ENCODE measurements at regions not wholly inside any gene's neighbourhood (a gene's known extent, or its start where the extent isn't known, plus 50 kb on each side); places are given as distances from the start of the nearest gene placed in this dataset.

DNA sequence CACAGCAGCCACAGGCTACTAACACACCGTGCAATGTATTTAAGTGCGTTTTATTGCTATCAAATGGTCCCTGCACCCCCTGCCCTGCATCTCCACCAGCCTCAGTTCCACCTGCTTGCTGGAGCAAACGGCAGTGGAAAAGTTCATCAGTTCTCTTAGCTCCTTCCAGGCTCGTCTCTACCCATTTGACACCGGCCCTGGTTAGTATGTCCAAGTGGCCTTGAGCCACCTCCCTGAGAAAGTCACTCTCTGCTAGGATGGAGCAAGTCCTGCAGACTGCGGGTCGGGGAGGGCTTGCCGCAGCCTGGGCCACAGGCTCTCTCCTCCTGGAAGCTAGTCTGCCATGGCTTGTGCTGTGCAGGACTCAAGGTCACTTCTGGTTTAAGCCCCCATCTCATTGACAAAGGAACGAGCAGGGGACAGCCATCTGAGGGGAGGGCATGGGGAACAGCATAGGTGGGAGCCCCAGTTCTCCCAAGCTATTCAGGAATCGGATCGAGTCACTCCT lies 74.9 kb downstream of the RHOB start:
- Histone ChIP-seq H3K36me3 (ENCODE audit: insufficient read depth in 1 of 2, low read depth in 1 of 2) (no peaks in the 10 kb centered on the region), H3K27ac (no peak overlapping the region), H3K4me1 (no peaks in the 10 kb centered on the region), H3K27me3 (ENCODE audit: insufficient read depth in 3 of 3, low read length in 2 of 3) (no peaks in the 10 kb centered on the region), H3K4me3 (no peak overlapping the region), H3K9me3 (no peaks in the 10 kb centered on the region)
- ATAC-seq (no peak), DNase-seq (no peak)
- intact Hi-C loops (cut with DNase I) = no loop called here
- WGBS, 3 donors = 67 to 85% (median 79%) methylated on average over 11 of the region's 11 CpGs
- TF ChIP-seq CTCF (IDR thresholded peaks at IDR 0.05) = no peak

DNA sequence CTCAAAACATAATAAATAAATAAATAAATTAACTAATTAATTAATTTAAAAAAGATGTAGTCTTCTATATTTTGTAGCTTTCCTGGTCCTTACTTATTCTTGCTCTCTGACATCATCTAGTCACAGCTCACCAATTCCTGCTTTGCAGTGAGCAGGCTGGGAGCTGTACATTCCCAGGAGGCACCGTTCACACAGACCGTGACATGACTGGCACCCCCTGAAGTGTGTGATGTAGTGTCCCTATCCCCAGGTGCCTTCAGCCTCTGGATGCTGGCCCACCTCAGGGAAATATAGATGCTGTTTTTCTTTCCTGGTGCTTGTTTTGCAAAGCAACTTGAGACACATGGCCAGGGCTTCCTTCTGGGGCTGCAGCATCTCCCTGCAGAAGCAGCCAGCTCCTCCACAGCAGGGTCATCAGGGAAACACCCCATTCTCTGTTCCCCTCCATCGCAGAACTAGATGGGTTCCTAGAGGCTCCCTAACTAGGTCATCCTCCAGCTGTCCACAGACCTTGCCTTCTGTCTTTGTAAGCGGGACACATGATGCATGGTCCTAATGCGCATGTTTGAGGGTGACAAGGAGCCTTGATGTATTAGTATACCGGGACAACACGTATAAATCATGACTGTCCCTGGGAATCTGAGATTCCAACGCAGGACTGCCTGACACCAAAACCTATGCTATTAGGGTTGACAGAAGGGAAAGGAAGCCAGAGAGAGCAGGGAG lies 76.4 kb downstream of the RHOB start:
- intact Hi-C loops (cut with DNase I) = no loop called here
- TF ChIP-seq CTCF (IDR thresholded peaks at IDR 0.05) = no peak
- no peaks in the 10 kb centered on the region for H3K4me1 ChIP-seq
- H3K36me3 ChIP-seq (ENCODE audit: insufficient read depth in 1 of 2, low read depth in 1 of 2) = no peaks in the 10 kb centered on the region
- H3K27me3 ChIP-seq (ENCODE audit: insufficient read depth in 3 of 3, low read length in 2 of 3) = no peaks in the 10 kb centered on the region
- no peak overlapping the region for H3K4me3 ChIP-seq
- ATAC-seq = no peak
- no peaks in the 10 kb centered on the region for H3K9me3 ChIP-seq
- 89 to 94% (median 91%) methylated on average over 8 of the region's 8 CpGs for WGBS, 3 donors
- DNase-seq = no peak
- no peak overlapping the region for H3K27ac ChIP-seq

GRCh38 chr2:20523799-20524187 lies 76.9 kb downstream of the RHOB start:
- Histone ChIP-seq H3K9me3 (no peaks in the 10 kb centered on the region), H3K36me3 (ENCODE audit: insufficient read depth in 1 of 2, low read depth in 1 of 2) (no peaks in the 10 kb centered on the region), H3K27ac (no peak overlapping the region), H3K4me3 (no peak overlapping the region), H3K4me1 (no peaks in the 10 kb centered on the region), H3K27me3 (ENCODE audit: insufficient read depth in 3 of 3, low read length in 2 of 3) (no peaks in the 10 kb centered on the region)
- ATAC-seq (no peak), DNase-seq (no peak)
- WGBS, 3 donors = 97 to 100% (median 98%) methylated on average over 5 of the region's 5 CpGs
- TF ChIP-seq CTCF (IDR thresholded peaks at IDR 0.05) = no peak
- intact Hi-C loops (cut with DNase I) = no loop called here

- peak; percentile 23 to 69 (median 55) for ATAC-seq
- intact Hi-C loops (cut with DNase I) = no loop called here
- peak overlapping the region; percentile 7 for H3K27ac ChIP-seq
These were observed 77.7 kb downstream of the RHOB start for GRCh38 chr2:20524412-20525040.

More at GRCh38 chr2:20524412-20525040, 77.7 kb downstream of the RHOB start:
- WGBS, 3 donors = 54 to 58% (median 56%) methylated on average over 16 of the region's 16 CpGs
- DNase-seq = peak; percentile 47 to 84
- Histone ChIP-seq H3K4me3 (no peak overlapping the region), H3K27me3 (ENCODE audit: insufficient read depth in 3 of 3, low read length in 2 of 3) (no peaks in the 10 kb centered on the region), H3K4me1 (no peaks in the 10 kb centered on the region), H3K9me3 (no peaks in the 10 kb centered on the region), H3K36me3 (ENCODE audit: insufficient read depth in 1 of 2, low read depth in 1 of 2) (no peaks in the 10 kb centered on the region)
- no peak for TF ChIP-seq CTCF (IDR thresholded peaks at IDR 0.05)
